HepG2 (cell line): ENCODE measurements at regions not wholly inside any gene's neighbourhood (a gene's known extent, or its start where the extent isn't known, plus 50 kb on each side); places are given as distances from the start of the nearest gene placed in this dataset.

Experiments
- ATF2 ChIP-seq: sonication (generic); formaldehyde crosslinking; IDR thresholded peaks from 2 replicates; pipeline ENCODE4 v1.4.0; 2020; ENCODE audit warnings: missing genetic modification reagents
- CTCF ChIP-seq: sonication (generic); formaldehyde crosslinking; IDR thresholded peaks from 2 replicates; pipeline ENCODE4 v1.5.0; 2020; ENCODE audit warnings: mild to moderate bottlenecking, missing genetic modification reagents, moderate library complexity
- EZH2 ChIP-seq: conservative IDR thresholded peaks from 2 replicates; pipeline ENCODE4 v1.6.1; 2012; ENCODE audit warnings: mild to moderate bottlenecking, low read depth, low read length, moderate library complexity
- GTF2F1 ChIP-seq: fragments of 150-350 bp; IDR thresholded peaks from 2 replicates; pipeline ENCODE4 v1.6.1; 2014; ENCODE audit warnings: low read length
- NR2F2 ChIP-seq: IDR thresholded peaks from 2 replicates; pipeline ENCODE4 v1.6.1; 2012; ENCODE audit warnings: low read depth, inconsistent platforms, borderline replicate concordance
- PAF1 ChIP-seq: IDR thresholded peaks from 2 replicates; pipeline ENCODE4 v1.6.1; 2016; ENCODE audit warnings: missing genetic modification reagents, missing compliant biosample characterization
- TCF7 ChIP-seq: sonication (generic); IDR thresholded peaks from 2 replicates; pipeline ENCODE4 v1.6.1; 2016; ENCODE audit warnings: antibody characterized with exemption, low read depth
- ZNF10 ChIP-seq: sonication (generic); formaldehyde crosslinking; IDR thresholded peaks from 2 replicates; pipeline ENCODE4 v1.4.0; 2020; ENCODE audit warnings: mild to moderate bottlenecking, low read depth, missing genetic modification reagents, borderline replicate concordance
- ZNF33A ChIP-seq: sonication (generic); formaldehyde crosslinking; IDR thresholded peaks from 2 replicates; pipeline ENCODE4 v1.5.1; 2020; ENCODE audit warnings: missing genetic modification reagents, mild to moderate bottlenecking, moderate library complexity, borderline replicate concordance
- TF ChIP-seq, protein P1 (sequence below), 2 experiments: fragments of 450-650 bp in 1 of 2; sonication (generic) in 1 of 2; formaldehyde crosslinking; IDR thresholded peaks; 2 replicates each; pipeline versions ENCODE4 v1.5.0 to v1.8.0; 2020 to 2022; ENCODE audit warnings: mild to moderate bottlenecking in 1 of 2, missing genetic modification reagents in 1 of 2

- TF ChIP-seq ZNF10 (CRISPR knock-in tag) (no peak), GTF2F1 (no peak), ATF2 (CRISPR knock-in tag) (no peak), EZH2 (no peak), NR2F2 (no peak), ZNF33A (CRISPR knock-in tag) (no peak), CTCF (no peak), PAF1 (no peak), TCF7 (no peak)
- TF ChIP-seq, protein P1, sequence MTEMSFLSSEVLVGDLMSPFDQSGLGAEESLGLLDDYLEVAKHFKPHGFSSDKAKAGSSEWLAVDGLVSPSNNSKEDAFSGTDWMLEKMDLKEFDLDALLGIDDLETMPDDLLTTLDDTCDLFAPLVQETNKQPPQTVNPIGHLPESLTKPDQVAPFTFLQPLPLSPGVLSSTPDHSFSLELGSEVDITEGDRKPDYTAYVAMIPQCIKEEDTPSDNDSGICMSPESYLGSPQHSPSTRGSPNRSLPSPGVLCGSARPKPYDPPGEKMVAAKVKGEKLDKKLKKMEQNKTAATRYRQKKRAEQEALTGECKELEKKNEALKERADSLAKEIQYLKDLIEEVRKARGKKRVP (CRISPR knock-in tag; IDR thresholded peaks at IDR 0.05), result no peak
Measured at GRCh38 chr2:15784106-15784885, 156.1 kb upstream of the MYCN start.
